ENCODE measurements at regions not wholly inside any gene's neighbourhood (a gene's known extent, or its start where the extent isn't known, plus 50 kb on each side); places are given as distances from the start of the nearest gene placed in this dataset.

DNA sequence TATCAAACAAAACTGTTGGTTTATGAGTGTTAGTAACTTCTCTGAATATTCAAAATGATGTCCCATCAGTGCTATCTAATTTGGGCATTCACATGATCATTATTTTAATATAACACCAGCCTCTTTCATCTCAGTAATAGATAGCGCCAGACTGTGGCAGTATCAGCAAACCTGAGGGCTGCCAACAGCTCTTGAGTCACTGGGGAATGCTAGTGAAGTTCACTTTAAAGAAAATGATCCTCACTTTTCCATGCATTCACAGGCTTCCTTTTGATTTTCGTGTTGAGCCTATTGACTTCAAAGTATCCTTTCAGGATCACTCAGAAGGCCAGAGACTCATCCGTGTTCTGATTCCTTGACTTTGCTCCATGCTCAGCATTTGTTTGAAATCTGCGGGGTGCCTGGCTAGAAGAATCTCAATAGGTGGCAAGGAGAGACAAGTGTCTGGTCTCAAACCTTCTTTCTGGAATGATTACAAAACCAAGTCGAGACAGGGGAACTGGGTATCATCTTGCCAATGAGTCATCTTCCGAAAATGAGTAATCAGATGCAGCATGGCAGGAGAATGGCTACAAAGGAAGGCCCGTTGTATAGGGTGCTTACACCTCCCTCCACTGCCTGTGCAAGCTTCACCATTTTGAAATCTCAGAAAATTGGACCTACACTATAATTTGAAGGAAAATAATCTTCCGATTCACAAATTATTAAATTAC lies 509.1 kb downstream of the RASEF start:
- TF ChIP-seq, protein P1, sequence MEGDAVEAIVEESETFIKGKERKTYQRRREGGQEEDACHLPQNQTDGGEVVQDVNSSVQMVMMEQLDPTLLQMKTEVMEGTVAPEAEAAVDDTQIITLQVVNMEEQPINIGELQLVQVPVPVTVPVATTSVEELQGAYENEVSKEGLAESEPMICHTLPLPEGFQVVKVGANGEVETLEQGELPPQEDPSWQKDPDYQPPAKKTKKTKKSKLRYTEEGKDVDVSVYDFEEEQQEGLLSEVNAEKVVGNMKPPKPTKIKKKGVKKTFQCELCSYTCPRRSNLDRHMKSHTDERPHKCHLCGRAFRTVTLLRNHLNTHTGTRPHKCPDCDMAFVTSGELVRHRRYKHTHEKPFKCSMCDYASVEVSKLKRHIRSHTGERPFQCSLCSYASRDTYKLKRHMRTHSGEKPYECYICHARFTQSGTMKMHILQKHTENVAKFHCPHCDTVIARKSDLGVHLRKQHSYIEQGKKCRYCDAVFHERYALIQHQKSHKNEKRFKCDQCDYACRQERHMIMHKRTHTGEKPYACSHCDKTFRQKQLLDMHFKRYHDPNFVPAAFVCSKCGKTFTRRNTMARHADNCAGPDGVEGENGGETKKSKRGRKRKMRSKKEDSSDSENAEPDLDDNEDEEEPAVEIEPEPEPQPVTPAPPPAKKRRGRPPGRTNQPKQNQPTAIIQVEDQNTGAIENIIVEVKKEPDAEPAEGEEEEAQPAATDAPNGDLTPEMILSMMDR (IDR thresholded peaks at IDR 0.05; ENCODE audit: insufficient read depth, low read length, poor library complexity, severe bottlenecking), result no peak
- no peak for TF ChIP-seq EZH2phosphoT487 (conservative IDR thresholded peaks at IDR 0.05; ENCODE audit: low read length)
